ENCODE measurements at regions not wholly inside any gene's neighbourhood (a gene's known extent, or its start where the extent isn't known, plus 50 kb on each side); places are given as distances from the start of the nearest gene placed in this dataset.

DNA sequence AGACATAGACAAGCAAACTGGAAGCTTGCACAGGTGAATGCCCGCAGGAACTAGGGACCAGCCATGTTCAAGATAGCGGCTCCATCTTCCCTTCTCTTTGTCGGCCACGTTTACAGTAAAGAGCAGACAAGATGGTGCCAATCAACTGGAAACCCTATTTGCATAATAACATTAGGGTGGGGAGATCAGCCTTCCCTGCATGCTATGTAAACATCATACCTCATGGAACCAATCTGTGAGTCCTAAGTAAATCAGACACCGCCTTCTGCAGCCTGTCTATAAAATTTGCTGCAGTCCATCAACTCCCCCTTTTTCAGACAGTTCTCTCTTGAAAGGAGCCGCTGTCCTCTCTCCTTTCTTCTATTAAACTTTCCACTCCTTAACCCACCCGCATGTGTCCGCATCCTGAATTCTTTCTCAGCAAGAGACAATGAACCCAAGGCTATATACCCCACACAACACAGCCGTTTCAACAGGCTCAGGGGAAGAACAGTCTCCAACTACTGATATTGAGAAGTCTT, 384.4 kb downstream of the EIPR1 start:
- DNase-seq (ENCODE audit: low spot score), result no peak

DNA sequence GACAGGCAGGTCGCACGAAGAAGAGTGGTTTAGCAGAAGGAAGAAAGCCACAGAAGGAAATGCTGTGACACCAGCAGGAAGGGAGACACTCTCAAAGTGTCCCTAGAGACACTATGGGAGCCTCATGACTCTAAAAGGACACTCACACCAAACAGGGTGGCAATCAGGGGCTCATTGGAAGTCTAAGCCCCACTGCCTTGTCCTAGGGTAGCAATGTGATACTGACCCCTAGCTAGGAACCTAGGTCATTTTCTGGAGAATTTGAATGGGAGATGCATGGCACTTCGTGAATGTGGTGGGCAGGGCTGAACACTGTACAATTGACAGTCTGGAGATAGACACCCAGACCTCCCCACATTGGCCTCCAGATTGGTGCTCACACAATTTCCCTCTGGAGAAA, 385.0 kb downstream of the EIPR1 start:
- DNase-seq (ENCODE audit: low spot score), result no peak

DNA sequence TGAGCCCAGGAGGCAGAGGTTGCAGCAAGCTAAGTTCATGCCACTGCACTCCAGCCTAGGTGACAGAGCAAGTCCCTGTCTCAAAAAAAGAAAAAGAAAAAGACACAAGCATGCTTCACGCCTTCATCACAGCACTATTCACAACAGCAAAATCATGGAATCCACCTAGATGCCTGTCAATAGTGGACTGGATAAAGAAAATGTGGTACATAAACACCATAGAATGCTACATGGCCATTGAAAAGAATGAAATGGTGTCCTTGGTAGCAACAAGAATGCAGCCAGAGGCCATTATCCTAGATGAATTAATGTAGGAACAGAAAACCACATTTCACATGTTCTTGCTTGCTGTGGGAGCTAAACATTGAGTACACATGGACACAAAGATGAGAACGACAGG, 392.6 kb downstream of the EIPR1 start:
- no peak for DNase-seq (ENCODE audit: low spot score)

GRCh38 chr2:2981000-2981399, 396.6 kb downstream of the EIPR1 start:
- no peak for DNase-seq (ENCODE audit: low spot score)

- DNase-seq (ENCODE audit: low spot score), result peak; percentile 84
Measured at GRCh38 chr2:2974982-2975381, 402.6 kb downstream of the EIPR1 start.

- no peak for DNase-seq (ENCODE audit: low spot score)
Measured at GRCh38 chr2:2960441-2961133, 417.0 kb downstream of the EIPR1 start.

GRCh38 chr2:2950403-2950952, 427.1 kb downstream of the EIPR1 start:
- peak; percentile 4 for DNase-seq (ENCODE audit: low spot score)

GRCh38 chr2:2947406-2947805, 430.2 kb downstream of the EIPR1 start:
- DNase-seq (ENCODE audit: low spot score), result no peak

- no peak for DNase-seq (ENCODE audit: low spot score)
Measured at GRCh38 chr2:2942906-2943305, 434.7 kb downstream of the EIPR1 start.

- no peak for DNase-seq (ENCODE audit: low spot score)
Measured at GRCh38 chr2:2942225-2942624, 435.4 kb downstream of the EIPR1 start.

- no peak for DNase-seq (ENCODE audit: low spot score)
Measured at GRCh38 chr2:2941205-2941604, 436.4 kb downstream of the EIPR1 start.

GRCh38 chr2:2940702-2941101, 436.9 kb downstream of the EIPR1 start:
- DNase-seq (ENCODE audit: low spot score), result no peak

- no peak for DNase-seq (ENCODE audit: low spot score)
Measured at GRCh38 chr2:2940061-2940460, 437.6 kb downstream of the EIPR1 start.

- no peak for DNase-seq (ENCODE audit: low spot score)
Measured at GRCh38 chr2:2939078-2939795, 438.4 kb downstream of the EIPR1 start.

- DNase-seq (ENCODE audit: low spot score), result peak; percentile 21
Measured at GRCh38 chr2:2938481-2938880, 439.1 kb downstream of the EIPR1 start.

GRCh38 chr2:2935445-2936149, 442.0 kb downstream of the EIPR1 start:
- DNase-seq (ENCODE audit: low spot score), result no peak

- DNase-seq (ENCODE audit: low spot score), result no peak
Measured at GRCh38 chr2:2933426-2933825, 444.2 kb downstream of the EIPR1 start.

GRCh38 chr2:2932692-2933305, 444.8 kb downstream of the EIPR1 start:
- DNase-seq (ENCODE audit: low spot score), result no peak

DNA sequence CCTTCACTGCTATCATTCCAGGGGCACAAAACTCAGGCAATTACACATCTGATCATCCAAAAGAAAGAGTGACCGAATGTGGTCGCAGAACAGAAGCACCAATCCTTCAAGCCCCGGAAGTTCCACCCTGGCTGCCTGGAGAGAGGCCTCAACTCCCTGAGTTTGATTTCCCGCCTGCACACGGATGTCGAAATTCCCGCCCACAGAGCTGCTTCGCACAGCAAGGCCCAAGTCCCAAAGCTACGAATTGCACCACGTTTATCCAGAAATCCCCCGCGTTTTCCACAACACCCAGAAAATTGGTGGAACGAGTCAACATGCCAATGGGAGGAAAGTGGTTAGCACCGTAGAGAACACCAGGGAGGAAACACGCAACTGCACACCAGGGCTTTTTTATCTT, 445.4 kb downstream of the EIPR1 start:
- DNase-seq (ENCODE audit: low spot score), result no peak

GRCh38 chr2:2931318-2932075, 446.1 kb downstream of the EIPR1 start:
- no peak for DNase-seq (ENCODE audit: low spot score)

DNA sequence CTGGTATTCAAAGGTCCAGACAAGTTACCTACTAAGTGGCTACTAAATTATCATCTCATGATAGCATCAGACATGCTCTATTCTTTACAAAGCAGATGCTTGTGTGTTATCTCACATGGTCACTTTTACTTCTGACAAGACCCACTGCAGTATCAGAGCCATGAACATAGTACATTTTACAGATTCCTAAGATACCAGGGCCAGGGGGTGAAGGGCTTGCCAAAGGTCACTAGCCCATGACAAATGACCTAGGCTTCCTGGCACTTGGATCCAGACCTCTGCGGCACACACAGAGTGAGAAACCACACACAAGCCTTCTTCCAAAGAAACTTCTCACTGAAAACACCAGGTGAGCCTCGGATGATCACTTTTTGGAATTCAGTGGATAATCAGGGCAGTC, 446.8 kb downstream of the EIPR1 start:
- no peak for DNase-seq (ENCODE audit: low spot score)

- no peak for DNase-seq (ENCODE audit: low spot score)
Measured at GRCh38 chr2:2926858-2927175, 450.8 kb downstream of the EIPR1 start.
